HepG2 (cell line): ENCODE measurements at regions not wholly inside any gene's neighbourhood (a gene's known extent, or its start where the extent isn't known, plus 50 kb on each side); places are given as distances from the start of the nearest gene placed in this dataset.

Experiments used
- ATAC-seq: fragments of 200-7000 bp; cut with Tn5 transposase; 3 replicates; pipeline ENCODE4 v1.9.1; 2020; ENCODE audit warnings: mild to moderate bottlenecking, moderate library complexity
- BruUV-seq: library from RNA; stranded (reverse); fragments of 400-500 nt; replicated peaks from 2 replicates; lab custom pipeline; 2021; lab: Mats Ljungman, UMichigan
- CTCF ChIA-PET: fragments of 300-600 bp; formaldehyde crosslinking; extraction: SDS; loops from one replicate; lab custom pipeline; 2021; ENCODE audit warnings: low total read pairs, inconsistent platforms, low intra/inter-chr PET ratio; lab: Yijun Ruan, JAX
- POLR2A ChIA-PET: fragments of 350-600 bp; sonication (Branson Sonifier 250); formaldehyde crosslinking; loops from one replicate; lab custom pipeline; 2020; ENCODE audit warnings: antibody characterized with exemption, inconsistent platforms; lab: Yijun Ruan, JAX
- DNase-seq: peaks from one replicate; pipeline ENCODE4 v3.0.0-alpha.2; 2015; ENCODE audit warnings: low spot score
- FAIRE-seq: peaks from 3 replicates; lab custom pipeline; 2011; peaks lifted over from hg19 to GRCh38; lab: Jason Lieb, UNC
- H2AFZ ChIP-seq: one replicate; pipeline ENCODE4 v1.6.1; 2011; ENCODE audit warnings: low read length, inconsistent platforms
- H3K27ac ChIP-seq: fragments of 300-600 bp; 3 replicates; pipeline ENCODE4 v1.8.0; 2011; ENCODE audit warnings: mixed run types, mild to moderate bottlenecking, mixed read lengths, low read length, inconsistent platforms; ENCODE audit not compliant: insufficient read depth; ENCODE audit errors: extremely low read length
- H3K27me3 ChIP-seq, 2 experiments: fragments of 200-600 bp in 1 of 2; 2 replicates in 1 of 2; 3 replicates in 1 of 2; pipeline versions ENCODE4 v1.6.0 to v1.8.0; 2011; ENCODE audit warnings: low read length in 2 of 2, mild to moderate bottlenecking in 2 of 2, moderate library complexity in 2 of 2, inconsistent platforms in 1 of 2; ENCODE audit not compliant: insufficient read depth in 2 of 2, control insufficient read depth in 1 of 2
- H3K36me3 ChIP-seq, 2 experiments: fragments of 200-600 bp in 1 of 2; replicated peaks in 1 of 2; 2 replicates in 1 of 2; 3 replicates in 1 of 2; pipeline versions ENCODE4 v1.5.1 to v1.8.0; 2011; ENCODE audit warnings: low read length in 2 of 2, inconsistent platforms in 1 of 2; ENCODE audit not compliant: insufficient read depth in 2 of 2, control insufficient read depth in 1 of 2
- H3K4me1 ChIP-seq: 2 replicates; pipeline ENCODE4 v1.5.1; 2012; ENCODE audit warnings: low read length, inconsistent platforms; ENCODE audit not compliant: insufficient read depth
- H3K4me2 ChIP-seq: 2 replicates; pipeline ENCODE4 v1.6.0; 2011; ENCODE audit warnings: low read depth, low read length, inconsistent platforms
- H3K4me3 ChIP-seq, 3 experiments: fragments of 200-600 bp in 1 of 3; sonication (generic), shearing (Covaris generic) in 1 of 3; replicated peaks in 1 of 3; 2 replicates each; pipeline ENCODE4 v1.5.1; 2011 to 2016; ENCODE audit warnings: low read length in 3 of 3, inconsistent platforms in 2 of 3, low read depth in 2 of 3, mild to moderate bottlenecking in 2 of 3, control low read depth in 1 of 3, mixed read lengths in 1 of 3; ENCODE audit not compliant: insufficient read depth in 1 of 3
- H3K79me2 ChIP-seq: one replicate; pipeline ENCODE4 v1.6.1; 2011; ENCODE audit warnings: low read length, inconsistent platforms; ENCODE audit not compliant: insufficient read depth
- H3K9ac ChIP-seq: 2 replicates; pipeline ENCODE4 v1.6.0; 2011; ENCODE audit warnings: mild to moderate bottlenecking, low read depth, low read length, inconsistent platforms; ENCODE audit not compliant: insufficient read depth
- H3K9me3 ChIP-seq: 2 replicates; pipeline ENCODE4 v1.5.1; 2012; ENCODE audit warnings: mild to moderate bottlenecking, low read length
- H4K20me1 ChIP-seq: 2 replicates; pipeline ENCODE4 v1.6.0; 2011; ENCODE audit warnings: inconsistent platforms, mild to moderate bottlenecking, low read length, moderate library complexity; ENCODE audit not compliant: insufficient read depth
- DMTF1 ChIP-seq: sonication (generic); formaldehyde crosslinking; IDR thresholded peaks from 2 replicates; pipeline ENCODE4 v1.4.0; 2020; ENCODE audit warnings: mild to moderate bottlenecking, missing genetic modification reagents
- GZF1 ChIP-seq: sonication (generic); formaldehyde crosslinking; IDR thresholded peaks from 2 replicates; pipeline ENCODE4 v1.5.1; 2020; ENCODE audit warnings: mild to moderate bottlenecking, missing genetic modification reagents
- HOXA9 ChIP-seq: sonication (generic); formaldehyde crosslinking; IDR thresholded peaks from 2 replicates; pipeline ENCODE4 v1.8.1; 2022; ENCODE audit warnings: missing genetic modification reagents, mild to moderate bottlenecking, moderate library complexity, borderline replicate concordance
- YY1 ChIP-seq: IDR thresholded peaks from 2 replicates; pipeline ENCODE4 v1.6.1; 2011; ENCODE audit warnings: low read length, low read depth, moderate library complexity, mild to moderate bottlenecking; ENCODE audit not compliant: insufficient read depth, insufficient replicate concordance
- ZC3H4 ChIP-seq: sonication (generic); formaldehyde crosslinking; IDR thresholded peaks from 2 replicates; pipeline ENCODE4 v1.4.0; 2020; ENCODE audit warnings: missing genetic modification reagents, borderline replicate concordance
- ZMAT5 ChIP-seq: sonication (generic); formaldehyde crosslinking; IDR thresholded peaks from 2 replicates; pipeline ENCODE4 v1.5.0; 2020; ENCODE audit warnings: mild to moderate bottlenecking, low read depth, missing genetic modification reagents, borderline replicate concordance
- ZNF263 ChIP-seq: sonication (generic); formaldehyde crosslinking; IDR thresholded peaks from 2 replicates; pipeline ENCODE4 v1.4.0; 2020; ENCODE audit warnings: missing genetic modification reagents
- ZNF414 ChIP-seq: sonication (generic); formaldehyde crosslinking; IDR thresholded peaks from 2 replicates; pipeline ENCODE4 v1.5.0; 2020; ENCODE audit warnings: missing genetic modification reagents
- ZNF607 ChIP-seq: sonication (generic); formaldehyde crosslinking; IDR thresholded peaks from 2 replicates; pipeline ENCODE4 v1.5.1; 2020; ENCODE audit warnings: missing genetic modification reagents, mild to moderate bottlenecking, borderline replicate concordance
- ZNF883 ChIP-seq: sonication (generic); formaldehyde crosslinking; IDR thresholded peaks from 2 replicates; pipeline ENCODE4 v1.5.1; 2020; ENCODE audit warnings: mild to moderate bottlenecking, missing genetic modification reagents; ENCODE audit errors: not compliant biosample characterization
- WGBS: methylation state at CpG from one replicate; pipeline ENCODE4 v1.1.6; 2017; ENCODE audit warnings: low lambda C conversion rate; 5-methylcytosine and 5-hydroxymethylcytosine counted together
- in situ Hi-C: cut with HindIII; loops from 2 replicates; pipeline ENCODE4 v1.10.0; 2017; ENCODE audit warnings: low pct_unique_long_range_greater_than_20kb; ENCODE audit not compliant: extremely low pct_ligation_motif_present
- intact Hi-C: fragments of 100-400 bp; cut with micrococcal nuclease; formaldehyde crosslinking; loops from one replicate; pipeline ENCODE4 v1.10.0; 2022; ENCODE audit not compliant: unreplicated experiment
- TF ChIP-seq, protein P1 (sequence below): fragments of 450-650 bp; IDR thresholded peaks from 2 replicates; pipeline ENCODE4 v1.6.1; 2017; ENCODE audit warnings: mild to moderate bottlenecking
- TF ChIP-seq, protein P2 (sequence below): sonication (generic); formaldehyde crosslinking; IDR thresholded peaks from 2 replicates; pipeline ENCODE4 v1.4.0; 2020; ENCODE audit warnings: missing genetic modification reagents
- TF ChIP-seq, protein P3 (sequence below): sonication (generic); formaldehyde crosslinking; IDR thresholded peaks from 2 replicates; pipeline ENCODE4 v1.4.0; 2020; ENCODE audit warnings: low read depth, mild to moderate bottlenecking, missing genetic modification reagents

DNA sequence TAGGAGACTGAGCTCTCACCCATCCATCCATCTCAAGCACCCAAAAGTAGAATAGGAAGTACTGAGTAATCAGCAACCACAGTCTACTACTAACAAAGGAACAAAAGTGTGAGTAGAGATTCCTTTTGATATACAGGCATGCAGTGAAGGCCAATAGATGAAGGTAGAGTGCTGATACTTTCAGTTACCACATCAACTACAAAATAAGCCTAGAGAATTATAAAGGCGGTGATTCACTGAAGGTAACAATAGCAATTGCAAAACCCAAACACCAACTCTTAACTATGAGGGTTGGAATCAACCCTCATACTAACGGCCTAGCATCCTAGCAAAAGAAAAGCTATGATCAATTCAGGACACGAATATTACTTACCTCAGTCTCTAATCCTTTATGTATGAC lies 992.6 kb downstream of the DNAH5 start:
- 13% methylated on average over 3 of the region's 3 CpGs for WGBS
- TF ChIP-seq YY1 (no peak), ZNF414 (no peak), GZF1 (CRISPR knock-in tag) (no peak), HOXA9 (CRISPR knock-in tag) (no peak), ZNF263 (CRISPR knock-in tag) (no peak), ZMAT5 (CRISPR knock-in tag) (no peak), ZC3H4 (CRISPR knock-in tag) (no peak), ZNF607 (CRISPR knock-in tag) (no peak), ZNF883 (CRISPR knock-in tag) (no peak), DMTF1 (CRISPR knock-in tag) (no peak)
- TF ChIP-seq, protein P1, sequence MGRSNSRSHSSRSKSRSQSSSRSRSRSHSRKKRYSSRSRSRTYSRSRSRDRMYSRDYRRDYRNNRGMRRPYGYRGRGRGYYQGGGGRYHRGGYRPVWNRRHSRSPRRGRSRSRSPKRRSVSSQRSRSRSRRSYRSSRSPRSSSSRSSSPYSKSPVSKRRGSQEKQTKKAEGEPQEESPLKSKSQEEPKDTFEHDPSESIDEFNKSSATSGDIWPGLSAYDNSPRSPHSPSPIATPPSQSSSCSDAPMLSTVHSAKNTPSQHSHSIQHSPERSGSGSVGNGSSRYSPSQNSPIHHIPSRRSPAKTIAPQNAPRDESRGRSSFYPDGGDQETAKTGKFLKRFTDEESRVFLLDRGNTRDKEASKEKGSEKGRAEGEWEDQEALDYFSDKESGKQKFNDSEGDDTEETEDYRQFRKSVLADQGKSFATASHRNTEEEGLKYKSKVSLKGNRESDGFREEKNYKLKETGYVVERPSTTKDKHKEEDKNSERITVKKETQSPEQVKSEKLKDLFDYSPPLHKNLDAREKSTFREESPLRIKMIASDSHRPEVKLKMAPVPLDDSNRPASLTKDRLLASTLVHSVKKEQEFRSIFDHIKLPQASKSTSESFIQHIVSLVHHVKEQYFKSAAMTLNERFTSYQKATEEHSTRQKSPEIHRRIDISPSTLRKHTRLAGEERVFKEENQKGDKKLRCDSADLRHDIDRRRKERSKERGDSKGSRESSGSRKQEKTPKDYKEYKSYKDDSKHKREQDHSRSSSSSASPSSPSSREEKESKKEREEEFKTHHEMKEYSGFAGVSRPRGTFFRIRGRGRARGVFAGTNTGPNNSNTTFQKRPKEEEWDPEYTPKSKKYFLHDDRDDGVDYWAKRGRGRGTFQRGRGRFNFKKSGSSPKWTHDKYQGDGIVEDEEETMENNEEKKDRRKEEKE: no peak
- TF ChIP-seq, protein P2, sequence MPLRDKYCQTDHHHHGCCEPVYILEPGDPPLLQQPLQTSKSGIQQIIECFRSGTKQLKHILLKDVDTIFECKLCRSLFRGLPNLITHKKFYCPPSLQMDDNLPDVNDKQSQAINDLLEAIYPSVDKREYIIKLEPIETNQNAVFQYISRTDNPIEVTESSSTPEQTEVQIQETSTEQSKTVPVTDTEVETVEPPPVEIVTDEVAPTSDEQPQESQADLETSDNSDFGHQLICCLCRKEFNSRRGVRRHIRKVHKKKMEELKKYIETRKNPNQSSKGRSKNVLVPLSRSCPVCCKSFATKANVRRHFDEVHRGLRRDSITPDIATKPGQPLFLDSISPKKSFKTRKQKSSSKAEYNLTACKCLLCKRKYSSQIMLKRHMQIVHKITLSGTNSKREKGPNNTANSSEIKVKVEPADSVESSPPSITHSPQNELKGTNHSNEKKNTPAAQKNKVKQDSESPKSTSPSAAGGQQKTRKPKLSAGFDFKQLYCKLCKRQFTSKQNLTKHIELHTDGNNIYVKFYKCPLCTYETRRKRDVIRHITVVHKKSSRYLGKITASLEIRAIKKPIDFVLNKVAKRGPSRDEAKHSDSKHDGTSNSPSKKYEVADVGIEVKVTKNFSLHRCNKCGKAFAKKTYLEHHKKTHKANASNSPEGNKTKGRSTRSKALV (CRISPR knock-in tag): no peak
- TF ChIP-seq, protein P3, sequence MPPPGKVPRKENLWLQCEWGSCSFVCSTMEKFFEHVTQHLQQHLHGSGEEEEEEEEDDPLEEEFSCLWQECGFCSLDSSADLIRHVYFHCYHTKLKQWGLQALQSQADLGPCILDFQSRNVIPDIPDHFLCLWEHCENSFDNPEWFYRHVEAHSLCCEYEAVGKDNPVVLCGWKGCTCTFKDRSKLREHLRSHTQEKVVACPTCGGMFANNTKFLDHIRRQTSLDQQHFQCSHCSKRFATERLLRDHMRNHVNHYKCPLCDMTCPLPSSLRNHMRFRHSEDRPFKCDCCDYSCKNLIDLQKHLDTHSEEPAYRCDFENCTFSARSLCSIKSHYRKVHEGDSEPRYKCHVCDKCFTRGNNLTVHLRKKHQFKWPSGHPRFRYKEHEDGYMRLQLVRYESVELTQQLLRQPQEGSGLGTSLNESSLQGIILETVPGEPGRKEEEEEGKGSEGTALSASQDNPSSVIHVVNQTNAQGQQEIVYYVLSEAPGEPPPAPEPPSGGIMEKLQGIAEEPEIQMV: no peak
- Histone ChIP-seq H3K4me1 (no peaks in the 10 kb centered on the region), H3K4me3 (no peak overlapping the region), H3K27ac (no peak overlapping the region), H3K9ac (no peak overlapping the region), H2AFZ (no peak overlapping the region), H3K36me3 (no peaks in the 10 kb centered on the region), H3K9me3 (peaks cover 70% of the 10 kb centered on the region), H3K27me3 (no peaks in the 10 kb centered on the region), H4K20me1 (no peaks in the 10 kb centered on the region), H3K79me2 (no peaks in the 10 kb centered on the region), H3K4me2 (no peak overlapping the region)
- in situ Hi-C loops (no loop called here), intact Hi-C loops (no loop called here)
- ATAC-seq: no peak
- ChIA-PET POLR2A (no interaction called here), CTCF (no interaction called here)
- no TSS peak for BruUV-seq
- FAIRE-seq: no peak
- no peak for DNase-seq
